ENCODE measurements at regions not wholly inside any gene's neighbourhood (a gene's known extent, or its start where the extent isn't known, plus 50 kb on each side); places are given as distances from the start of the nearest gene placed in this dataset.

- no peak overlapping the region for H3K4me3 ChIP-seq (ENCODE audit: low read depth, low read length)
- CTCF ChIA-PET = no interaction called here
- TF ChIP-seq CTCF (IDR thresholded peaks at IDR 0.05; ENCODE audit: low read depth, low read length) = no peak
- DNase-seq (ENCODE audit: low read depth, low spot score) = no peak
- H3K27me3 ChIP-seq (ENCODE audit: control insufficient read depth, insufficient read depth, low read length) = no peaks in the 10 kb centered on the region
- POLR2A ChIA-PET = no interaction called here
- no peak overlapping the region for H3K27ac ChIP-seq (ENCODE audit: low read depth, low read length)
- no peaks in the 10 kb centered on the region for H3K9me3 ChIP-seq (ENCODE audit: control insufficient read depth, insufficient read depth, low read length)
These were observed 433.1 kb upstream of the C2CD4B start for GRCh38 chr15:62598217-62598616.

GRCh38 chr15:62599791-62600777, 435.0 kb upstream of the C2CD4B start:
- H3K9me3 ChIP-seq (ENCODE audit: control insufficient read depth, insufficient read depth, low read length) = no peaks in the 10 kb centered on the region
- ChIA-PET POLR2A (interaction anchor here (0.6 kb wide), 1 partner anchor 169 kb away, joined by 5 read pairs; no protein-coding TSS in a partner anchor), CTCF (no interaction called here)
- TF ChIP-seq CTCF (IDR thresholded peaks at IDR 0.05; ENCODE audit: low read depth, low read length) = no peak
- H3K4me3 ChIP-seq (ENCODE audit: low read depth, low read length) = no peak overlapping the region
- DNase-seq (ENCODE audit: low read depth, low spot score) = no peak
- no peak overlapping the region for H3K27ac ChIP-seq (ENCODE audit: low read depth, low read length)
- H3K27me3 ChIP-seq (ENCODE audit: control insufficient read depth, insufficient read depth, low read length) = no peaks in the 10 kb centered on the region

GRCh38 chr15:62601777-62602545, 436.9 kb upstream of the C2CD4B start:
- DNase-seq (ENCODE audit: low read depth, low spot score) = no peak
- ChIA-PET POLR2A (no interaction called here), CTCF (no interaction called here)
- no peak for TF ChIP-seq CTCF (IDR thresholded peaks at IDR 0.05; ENCODE audit: low read depth, low read length)
- no peak overlapping the region for H3K27ac ChIP-seq (ENCODE audit: low read depth, low read length)
- H3K27me3 ChIP-seq (ENCODE audit: control insufficient read depth, insufficient read depth, low read length) = no peaks in the 10 kb centered on the region
- H3K4me3 ChIP-seq (ENCODE audit: low read depth, low read length) = no peak overlapping the region
- H3K9me3 ChIP-seq (ENCODE audit: control insufficient read depth, insufficient read depth, low read length) = peaks cover 6% of the 10 kb centered on the region; the same call in 1 of the 2 replicates

GRCh38 chr15:62603742-62604141, 438.7 kb upstream of the C2CD4B start:
- Histone ChIP-seq H3K4me3 (ENCODE audit: low read depth, low read length) (no peak overlapping the region), H3K9me3 (ENCODE audit: control insufficient read depth, insufficient read depth, low read length) (peaks cover 6% of the 10 kb centered on the region; the same call in 1 of the 2 replicates), H3K27ac (ENCODE audit: low read depth, low read length) (no peak overlapping the region), H3K27me3 (ENCODE audit: control insufficient read depth, insufficient read depth, low read length) (no peaks in the 10 kb centered on the region)
- TF ChIP-seq CTCF (IDR thresholded peaks at IDR 0.05; ENCODE audit: low read depth, low read length) = no peak
- DNase-seq (ENCODE audit: low read depth, low spot score) = no peak
- ChIA-PET CTCF (interaction anchor here (1.4 to 1.6 kb wide), 2 partner anchors 15 to 81 kb away, joined by 4 read pairs; no protein-coding TSS in a partner anchor), POLR2A (interaction anchor here (0.7 kb wide), 1 partner anchor 11 kb away, joined by 3 read pairs; no protein-coding TSS in a partner anchor)

Data from AG04450 (cell line).